GM12878 (cell line): ENCODE measurements at regions not wholly inside any gene's neighbourhood (a gene's known extent, or its start where the extent isn't known, plus 50 kb on each side); places are given as distances from the start of the nearest gene placed in this dataset.

ENCODE experiments used
- ATAC-seq: fragments of 200-7000 bp; cut with Tn5 transposase; 3 replicates; pipeline ENCODE4 v1.9.1; 2020; ENCODE audit warnings: mild to moderate bottlenecking, moderate library complexity
- BruUV-seq: library from RNA; stranded (reverse); fragments of 400-500 nt; replicated peaks from 2 replicates; lab custom pipeline; 2021; lab: Mats Ljungman, UMichigan
- CTCF ChIA-PET: fragments of 300-600 bp; sonication (Branson Sonifier 250); formaldehyde crosslinking; extraction: SDS; loops from one replicate; lab custom pipeline; 2021; ENCODE audit warnings: inconsistent platforms; lab: Yijun Ruan, JAX
- POLR2A ChIA-PET: fragments of 350-600 bp; formaldehyde crosslinking; extraction: SDS; loops from one replicate; lab custom pipeline; 2021; ENCODE audit warnings: inconsistent platforms; lab: Charles Lee
- RAD21 ChIA-PET: fragments of 300-600 bp; sonication (Branson Sonifier 250); formaldehyde crosslinking; loops from one replicate; lab custom pipeline; 2023; ENCODE audit warnings: antibody characterized with exemption; ENCODE audit not compliant: unreplicated experiment; lab: Charles Lee
- SMC1A ChIA-PET: fragments of 300-600 bp; sonication (Branson Sonifier 250); formaldehyde crosslinking; loops from one replicate; lab custom pipeline; 2023; ENCODE audit not compliant: unreplicated experiment, uncharacterized antibody; lab: Charles Lee
- DNase-seq: peaks from one replicate; pipeline ENCODE4 v3.0.0-alpha.2; 2011; ENCODE audit warnings: low read depth, low spot score
- FAIRE-seq: peaks from 3 replicates; lab custom pipeline; 2011; peaks lifted over from hg19 to GRCh38; lab: Jason Lieb, UNC
- H2AFZ ChIP-seq: 2 replicates; pipeline ENCODE4 v1.6.0; 2011; ENCODE audit warnings: low read depth, low read length, control low read depth; ENCODE audit not compliant: control insufficient read depth
- H3K27ac ChIP-seq: 2 replicates; pipeline ENCODE4 v1.5.1; 2011; ENCODE audit warnings: control low read depth; ENCODE audit not compliant: control insufficient read depth, insufficient read depth
- H3K27me3 ChIP-seq, 2 experiments: replicated peaks in 1 of 2; 2 replicates each; pipeline versions ENCODE4 v1.6.0 to v1.6.1; 2011; ENCODE audit warnings: low read length in 1 of 2; ENCODE audit not compliant: control insufficient read depth in 2 of 2, insufficient read depth in 2 of 2
- H3K36me3 ChIP-seq, 2 experiments: 2 replicates each; pipeline ENCODE4 v1.5.1; 2011; ENCODE audit warnings: low read length in 1 of 2; ENCODE audit not compliant: control insufficient read depth in 2 of 2, insufficient read depth in 2 of 2
- H3K4me1 ChIP-seq: 2 replicates; pipeline ENCODE4 v1.6.1; 2011; ENCODE audit warnings: mild to moderate bottlenecking, low read length, moderate library complexity, mixed read lengths; ENCODE audit not compliant: control insufficient read depth, insufficient read depth
- H3K4me2 ChIP-seq: 2 replicates; pipeline ENCODE4 v1.6.0; 2011; ENCODE audit warnings: control low read depth; ENCODE audit not compliant: control insufficient read depth, insufficient read depth
- H3K4me3 ChIP-seq: fragments of 200-600 bp; sonication (generic); 2 replicates; pipeline ENCODE4 v1.5.1; 2016
- H3K79me2 ChIP-seq: 2 replicates; pipeline ENCODE4 v1.6.0; 2011; ENCODE audit warnings: low read length; ENCODE audit not compliant: control insufficient read depth, insufficient read depth
- H3K9ac ChIP-seq: 2 replicates; pipeline ENCODE4 v1.8.0; 2011; ENCODE audit warnings: low read length, control low read depth, mixed read lengths; ENCODE audit not compliant: control insufficient read depth, insufficient read depth
- H3K9me3 ChIP-seq: replicated peaks from 3 replicates; pipeline ENCODE4 v1.5.1; 2011; ENCODE audit warnings: mild to moderate bottlenecking, low read length; ENCODE audit not compliant: control insufficient read depth, insufficient read depth
- H4K20me1 ChIP-seq: 2 replicates; pipeline ENCODE4 v1.6.0; 2011; ENCODE audit not compliant: control insufficient read depth, insufficient read depth
- BHLHE40 ChIP-seq, 2 experiments: fragments of 450-650 bp in 1 of 2; IDR thresholded peaks; 2 replicates each; pipeline ENCODE4 v1.6.1; 2011 to 2017; ENCODE audit warnings: low read depth in 2 of 2, borderline replicate concordance in 1 of 2, improper control_type of control experiment in 1 of 2, low read length in 1 of 2, mild to moderate bottlenecking in 1 of 2
- BRCA1 ChIP-seq: IDR thresholded peaks from 2 replicates; pipeline ENCODE4 v1.6.1; 2011; ENCODE audit warnings: low read depth, low read length, improper control_type of control experiment
- CBFB ChIP-seq: IDR thresholded peaks from 2 replicates; pipeline ENCODE4 v1.6.1; 2016; ENCODE audit warnings: antibody characterized with exemption, low read depth
- EGR1 ChIP-seq, 2 experiments: IDR thresholded peaks; 1 replicate in 1 of 2; 2 replicates in 1 of 2; pipeline ENCODE4 v1.6.1; 2011 to 2012; ENCODE audit warnings: low read depth in 2 of 2, low read length in 2 of 2, borderline replicate concordance in 1 of 2, mild to moderate bottlenecking in 1 of 2, moderate library complexity in 1 of 2
- EZH2 ChIP-seq: IDR thresholded peaks from 2 replicates; pipeline ENCODE4 v1.6.1; 2012; ENCODE audit warnings: low read depth, mild to moderate bottlenecking, control low read depth, inconsistent platforms, low read length, borderline replicate concordance; ENCODE audit not compliant: control insufficient read depth
- HCFC1 ChIP-seq: fragments of 150-350 bp; IDR thresholded peaks from 2 replicates; pipeline ENCODE4 v1.6.1; 2014; ENCODE audit warnings: low read length
- KDM1A ChIP-seq: fragments of 200-600 bp; sonication (generic); IDR thresholded peaks from 2 replicates; pipeline ENCODE4 v1.6.1; 2016; ENCODE audit warnings: borderline replicate concordance
- MLLT1 ChIP-seq: fragments of 450-650 bp; IDR thresholded peaks from 2 replicates; pipeline ENCODE4 v1.6.1; 2016; ENCODE audit warnings: mild to moderate bottlenecking
- MTA3 ChIP-seq: IDR thresholded peaks from 2 replicates; pipeline ENCODE4 v1.6.1; 2012; ENCODE audit warnings: low read length, inconsistent platforms, borderline replicate concordance
- MYB ChIP-seq: fragments of 150-350 bp; IDR thresholded peaks from 2 replicates; pipeline ENCODE4 v1.6.1; 2014; ENCODE audit warnings: mild to moderate bottlenecking, low read depth, low read length, borderline replicate concordance
- RAD51 ChIP-seq: fragments of 450-650 bp; IDR thresholded peaks from 2 replicates; pipeline ENCODE4 v1.6.1; 2016; ENCODE audit warnings: moderate library complexity, mild to moderate bottlenecking, inconsistent platforms
- YY1 ChIP-seq: IDR thresholded peaks from 2 replicates; pipeline ENCODE4 v1.6.1; 2011; ENCODE audit warnings: low read depth, mild to moderate bottlenecking, low read length
- ZBTB11 ChIP-seq: fragments of 450-650 bp; formaldehyde crosslinking; IDR thresholded peaks from 2 replicates; pipeline ENCODE4 v1.5.0; 2022; ENCODE audit warnings: mild to moderate bottlenecking, missing genetic modification characterization
- WGBS: methylation state at CpG from one replicate; pipeline ENCODE4 v1.1.6; 2016; ENCODE audit warnings: low lambda C conversion rate; ENCODE audit not compliant: insufficient replicate concordance, insufficient coverage; ENCODE audit errors: missing lambda C conversion rate; 5-methylcytosine and 5-hydroxymethylcytosine counted together
- in situ Hi-C: fragments of 300-500 bp; cut with MboI; formaldehyde crosslinking; loops from 9 replicates; pipeline ENCODE4 v1.14.3; 2018; ENCODE audit warnings: mixed read lengths
- intact Hi-C: fragments of 100-400 bp; cut with micrococcal nuclease; formaldehyde crosslinking; loops from one replicate; pipeline ENCODE4 v1.14.2; 2022; ENCODE audit not compliant: unreplicated experiment

- TF ChIP-seq ZBTB11 (CRISPR knock-in tag) (no peak), HCFC1 (no peak)
Measured at GRCh38 chr5:90144625-90145327, 264.8 kb downstream of the CETN3 start (continued).

- ChIA-PET RAD21 (no interaction called here), POLR2A (no interaction called here), SMC1A (interaction anchor here (1.5 kb wide), 1 partner anchor 10 kb away, joined by 4 read pairs; no protein-coding TSS in a partner anchor), CTCF (no interaction called here)
- H3K9ac ChIP-seq: no peak overlapping the region
- H4K20me1 ChIP-seq: no peaks in the 10 kb centered on the region
- H3K27me3 ChIP-seq: no peaks in the 10 kb centered on the region
- DNase-seq: no peak
- H3K4me1 ChIP-seq: no peaks in the 10 kb centered on the region
- no peak overlapping the region for H3K27ac ChIP-seq
- in situ Hi-C loops (no loop called here), intact Hi-C loops (no loop called here)
- no peak overlapping the region for H3K4me2 ChIP-seq
- no peak for FAIRE-seq
- ATAC-seq: no peak
- no peaks in the 10 kb centered on the region for H3K79me2 ChIP-seq
- no peak overlapping the region; the same call in 1 of the 2 replicates for H2AFZ ChIP-seq
- H3K9me3 ChIP-seq: no peaks in the 10 kb centered on the region; the same call in 2 of the 3 replicates
- no peak overlapping the region for H3K4me3 ChIP-seq
- no peaks in the 10 kb centered on the region for H3K36me3 ChIP-seq
- no TSS peak for BruUV-seq
- WGBS: 44% methylated on average over 1 of the region's 1 CpG
- TF ChIP-seq MTA3 (no peak), KDM1A (no peak), BHLHE40 (IDR thresholded peaks at IDR 0.05; ENCODE audit: borderline replicate concordance in 1 of 2, low read depth in 2 of 2, low read length in 1 of 2) (no peak), CBFB (no peak), RAD51 (no peak), EGR1 (IDR thresholded peaks at IDR 0.05; ENCODE audit: borderline replicate concordance in 1 of 2, low read depth in 2 of 2, low read length in 2 of 2) (no peak), YY1 (no peak), MYB (no peak), EZH2 (no peak), MLLT1 (no peak), BRCA1 (no peak)
Measured at GRCh38 chr5:90142541-90142940, 267.0 kb downstream of the CETN3 start.
